ENCODE measurements at regions not wholly inside any gene's neighbourhood (a gene's known extent, or its start where the extent isn't known, plus 50 kb on each side); places are given as distances from the start of the nearest gene placed in this dataset.

GRCh38 chr2:19667536-19667949, 234.2 kb downstream of the TTC32 start:
- TF ChIP-seq EZH2 (optimal IDR thresholded peaks at IDR 0.05; ENCODE audit: low read depth, low read length) (no peak), CTCF (IDR thresholded peaks at IDR 0.05; ENCODE audit: low read length) (no peak)

Data from MM.1S (cell line).